ENCODE measurements at regions not wholly inside any gene's neighbourhood (a gene's known extent, or its start where the extent isn't known, plus 50 kb on each side); places are given as distances from the start of the nearest gene placed in this dataset.

- no peak for TF ChIP-seq YY1 (IDR thresholded peaks at IDR 0.05; ENCODE audit: insufficient read depth, insufficient read length)
- TF ChIP-seq ZNF274 (IDR thresholded peaks at IDR 0.05; ENCODE audit: low read depth, low read length): no peak
- TF ChIP-seq SUZ12 (IDR thresholded peaks at IDR 0.05; ENCODE audit: extremely low read depth, insufficient read depth, insufficient read length): no peak
Observed at GRCh38 chr2:7133521-7133920, 216.3 kb downstream of the RNF144A start.

Data from NT2/D1 (cell line).